K562 (cell line): ENCODE measurements at regions not wholly inside any gene's neighbourhood (a gene's known extent, or its start where the extent isn't known, plus 50 kb on each side); places are given as distances from the start of the nearest gene placed in this dataset.

Source experiments
- CEBPZ ChIP-seq: fragments of 150-350 bp; IDR thresholded peaks from 2 replicates; pipeline ENCODE4 v1.6.1; 2014; ENCODE audit warnings: low read depth, mild to moderate bottlenecking, low read length, borderline replicate concordance
- MYNN ChIP-seq, 2 experiments: sonication (generic); formaldehyde crosslinking in 1 of 2; IDR thresholded peaks; 2 replicates each; pipeline versions ENCODE4 v1.5.0 to v1.6.1; 2016 to 2020; ENCODE audit warnings: antibody characterized with exemption in 1 of 2, missing genetic modification reagents in 1 of 2
- NEUROD1 ChIP-seq: fragments of 150-350 bp; IDR thresholded peaks from 2 replicates; pipeline ENCODE4 v1.6.1; 2014; ENCODE audit warnings: borderline replicate concordance, low read length, low read depth; ENCODE audit not compliant: partially characterized antibody
- ZHX1 ChIP-seq: fragments of 150-350 bp; conservative IDR thresholded peaks from 2 replicates; pipeline ENCODE4 v1.6.1; 2014; ENCODE audit warnings: low read length
- ZNF436 ChIP-seq: fragments of 250-450, 450-650 bp; sonication (Bioruptor Pico); formaldehyde crosslinking; IDR thresholded peaks from 2 replicates; pipeline ENCODE4 v1.7.0; 2020; ENCODE audit warnings: mild to moderate bottlenecking
- ZNF561 ChIP-seq: fragments of 450-650 bp; formaldehyde crosslinking; conservative IDR thresholded peaks from 2 replicates; pipeline ENCODE4 v1.4.0; 2020; ENCODE audit warnings: mild to moderate bottlenecking, moderate library complexity
- ZNF699 ChIP-seq: fragments of 250-450 bp; sonication (Bioruptor Pico); IDR thresholded peaks from 2 replicates; pipeline ENCODE4 v1.8.0; 2021; ENCODE audit warnings: mild to moderate bottlenecking, moderate library complexity; ENCODE audit not compliant: insufficient replicate concordance
- TF ChIP-seq, protein P1 (sequence below), 2 experiments: IDR thresholded peaks; 2 replicates each; pipeline ENCODE4 v1.6.1; 2011; ENCODE audit warnings: borderline replicate concordance in 1 of 2, control low read depth in 1 of 2, low read depth in 1 of 2, low read length in 1 of 2, mild to moderate bottlenecking in 1 of 2, mixed read lengths in 1 of 2, moderate library complexity in 1 of 2; ENCODE audit not compliant: insufficient read depth in 1 of 2, insufficient read length in 1 of 2, poor library complexity in 1 of 2, severe bottlenecking in 1 of 2; ENCODE audit errors: extremely low read depth in 1 of 2
- TF ChIP-seq, protein P2 (sequence below): fragments of 450-650 bp; formaldehyde crosslinking; IDR thresholded peaks from 2 replicates; pipeline ENCODE4 v1.4.0; 2020; ENCODE audit warnings: mild to moderate bottlenecking, moderate library complexity

DNA sequence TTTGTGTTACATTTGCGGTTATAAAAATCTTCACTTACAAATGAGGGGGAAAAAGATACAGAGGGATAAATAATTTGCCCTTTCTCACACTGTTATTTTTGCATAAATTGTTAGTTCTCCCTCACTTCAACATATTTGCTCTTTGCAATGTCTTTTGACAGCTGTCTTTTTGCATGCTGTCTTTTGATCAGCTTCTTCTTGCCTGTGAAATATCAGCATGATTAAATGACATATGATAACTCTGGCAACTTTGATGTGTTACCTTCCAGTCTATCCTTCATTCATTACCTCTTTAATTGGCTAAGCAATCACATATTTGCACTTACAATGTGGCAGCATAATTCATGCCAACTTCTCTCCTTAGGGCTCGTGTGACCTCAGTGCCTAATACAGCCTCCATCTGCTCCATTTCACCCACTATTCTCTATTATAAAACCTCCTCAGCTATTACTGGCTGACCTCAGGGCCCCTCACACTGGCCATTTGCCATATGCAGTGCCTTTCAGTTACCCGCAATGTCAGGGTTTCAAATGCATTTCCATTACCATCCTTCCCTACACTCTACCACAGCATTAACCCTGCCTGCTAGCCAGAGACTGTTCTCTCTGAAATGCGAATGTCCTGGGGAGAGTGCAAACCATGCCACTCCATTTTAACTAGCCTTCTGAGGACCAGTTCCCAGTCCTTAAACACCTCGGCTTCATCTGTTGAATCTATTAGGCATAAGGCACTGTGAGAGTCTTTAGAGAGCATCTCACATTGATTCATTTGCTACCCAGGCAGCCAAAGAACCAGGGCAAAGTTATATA, 1056.6 kb upstream of the CHAC2 start (continued):
- TF ChIP-seq, protein P1, sequence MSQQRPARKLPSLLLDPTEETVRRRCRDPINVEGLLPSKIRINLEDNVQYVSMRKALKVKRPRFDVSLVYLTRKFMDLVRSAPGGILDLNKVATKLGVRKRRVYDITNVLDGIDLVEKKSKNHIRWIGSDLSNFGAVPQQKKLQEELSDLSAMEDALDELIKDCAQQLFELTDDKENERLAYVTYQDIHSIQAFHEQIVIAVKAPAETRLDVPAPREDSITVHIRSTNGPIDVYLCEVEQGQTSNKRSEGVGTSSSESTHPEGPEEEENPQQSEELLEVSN (IDR thresholded peaks at IDR 0.05; ENCODE audit: borderline replicate concordance in 1 of 2, extremely low read depth in 1 of 2, insufficient read depth in 1 of 2, insufficient read length in 1 of 2, low read depth in 1 of 2, low read length in 1 of 2, poor library complexity in 1 of 2, severe bottlenecking in 1 of 2), result no peak
- TF ChIP-seq NEUROD1, result no peak
- no peak for TF ChIP-seq CEBPZ
- TF ChIP-seq ZNF699 (CRISPR knock-in tag), result no peak
- no peak for TF ChIP-seq ZHX1
- no peak for TF ChIP-seq ZNF561 (CRISPR knock-in tag)
- no peak for TF ChIP-seq ZNF436 (CRISPR knock-in tag)
- TF ChIP-seq, protein P2, sequence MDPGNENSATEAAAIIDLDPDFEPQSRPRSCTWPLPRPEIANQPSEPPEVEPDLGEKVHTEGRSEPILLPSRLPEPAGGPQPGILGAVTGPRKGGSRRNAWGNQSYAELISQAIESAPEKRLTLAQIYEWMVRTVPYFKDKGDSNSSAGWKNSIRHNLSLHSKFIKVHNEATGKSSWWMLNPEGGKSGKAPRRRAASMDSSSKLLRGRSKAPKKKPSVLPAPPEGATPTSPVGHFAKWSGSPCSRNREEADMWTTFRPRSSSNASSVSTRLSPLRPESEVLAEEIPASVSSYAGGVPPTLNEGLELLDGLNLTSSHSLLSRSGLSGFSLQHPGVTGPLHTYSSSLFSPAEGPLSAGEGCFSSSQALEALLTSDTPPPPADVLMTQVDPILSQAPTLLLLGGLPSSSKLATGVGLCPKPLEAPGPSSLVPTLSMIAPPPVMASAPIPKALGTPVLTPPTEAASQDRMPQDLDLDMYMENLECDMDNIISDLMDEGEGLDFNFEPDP (CRISPR knock-in tag), result no peak
- TF ChIP-seq MYNN (IDR thresholded peaks at IDR 0.05), result no peak
- TF ChIP-seq MYNN (CRISPR knock-in tag; IDR thresholded peaks at IDR 0.05), result no peak
